GM19438 (cell line): ENCODE measurements at regions not wholly inside any gene's neighbourhood (a gene's known extent, or its start where the extent isn't known, plus 50 kb on each side); places are given as distances from the start of the nearest gene placed in this dataset.

Experiments used
- ATAC-seq: cut with Tn5 transposase; IDR thresholded peaks from one replicate; pipeline ENCODE4 v1.9.1; 2021; ENCODE audit warnings: low read depth; ENCODE audit not compliant: unreplicated experiment

DNA sequence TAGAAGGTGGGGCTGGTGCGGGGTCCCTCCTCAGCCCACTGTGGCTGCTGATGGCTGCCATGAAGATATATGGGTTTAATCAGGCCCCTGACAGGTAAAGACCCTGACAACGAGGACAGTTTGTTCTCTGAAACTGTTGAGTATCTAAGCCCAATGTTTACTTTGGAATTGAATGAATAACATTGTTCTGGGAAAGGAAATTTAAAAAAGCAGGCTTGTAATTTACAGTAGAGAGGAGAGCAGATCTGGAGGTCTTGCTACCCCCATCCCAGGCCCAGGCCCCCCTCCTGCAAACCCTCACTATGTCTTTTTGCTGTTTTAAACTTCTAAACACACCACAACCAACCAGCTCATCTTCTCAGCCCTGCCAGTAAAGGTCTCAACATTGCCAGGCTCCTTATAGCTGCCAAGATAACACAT, 171.3 kb downstream of the CDC5L start:
- no peak for ATAC-seq

DNA sequence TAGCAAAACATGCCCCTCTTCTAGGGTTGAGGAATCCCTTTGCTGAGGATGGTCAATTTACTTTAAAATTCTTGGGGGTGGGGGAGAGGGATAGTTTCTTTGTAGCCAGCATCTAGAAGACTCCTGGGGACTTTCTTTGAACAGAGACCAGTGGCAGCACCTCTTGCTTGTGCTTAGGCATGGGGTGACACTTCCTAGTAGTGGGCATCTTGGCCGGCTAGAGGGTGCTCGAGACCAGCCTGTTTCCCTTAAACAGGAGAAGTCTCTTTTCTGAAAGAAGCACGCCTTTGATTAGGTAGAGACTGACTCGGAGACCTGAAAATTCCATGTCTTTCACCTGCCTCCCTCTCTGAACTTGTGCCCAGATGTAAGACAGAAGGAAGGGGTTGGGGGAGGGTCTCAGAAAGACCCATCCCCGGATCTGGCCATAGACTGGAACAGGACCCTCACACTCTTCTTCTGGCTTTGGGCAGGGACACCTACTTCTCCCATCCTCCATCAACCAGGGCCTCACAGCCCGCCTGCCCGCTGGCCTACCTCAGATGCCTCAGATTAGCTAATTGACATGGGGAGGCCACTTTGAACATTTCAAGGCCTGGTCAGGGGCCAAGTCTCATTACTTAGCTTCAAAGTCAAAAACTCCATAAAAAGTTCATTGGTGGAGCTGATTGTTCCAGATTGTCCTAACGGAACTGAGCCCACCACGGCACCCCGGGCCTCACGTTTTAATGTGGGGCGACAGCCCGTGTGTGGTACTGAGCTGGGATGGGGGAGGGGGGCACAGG, 172.2 kb downstream of the CDC5L start:
- ATAC-seq, result no peak

DNA sequence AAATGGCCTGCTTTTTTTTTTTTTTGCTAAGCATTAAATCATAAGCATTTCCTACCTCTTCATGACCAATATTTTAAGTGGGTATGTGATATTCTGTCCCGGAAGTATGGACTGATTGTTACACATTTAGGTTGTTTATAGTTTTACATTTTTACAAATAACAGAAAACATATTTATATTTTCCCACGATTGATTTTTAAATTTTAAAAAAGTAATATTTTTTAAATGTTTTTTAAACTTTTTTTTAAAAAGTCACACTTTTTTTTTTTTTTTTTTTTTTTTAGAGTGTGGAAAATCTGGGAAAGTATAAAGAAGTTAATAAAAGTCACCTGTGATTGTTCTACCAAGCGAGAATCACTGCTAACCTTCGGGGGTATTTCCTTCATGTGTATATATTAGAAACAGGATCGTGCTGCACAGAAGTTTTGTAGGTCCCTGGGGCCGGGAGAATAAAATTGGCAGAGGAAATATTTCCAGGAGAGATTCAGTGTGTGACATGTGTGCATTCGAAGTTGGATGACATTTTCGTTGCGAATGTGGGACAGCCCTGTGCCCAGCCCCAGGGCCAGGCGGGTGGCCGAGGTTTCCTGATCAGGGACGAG, 173.1 kb downstream of the CDC5L start:
- ATAC-seq, result no peak

DNA sequence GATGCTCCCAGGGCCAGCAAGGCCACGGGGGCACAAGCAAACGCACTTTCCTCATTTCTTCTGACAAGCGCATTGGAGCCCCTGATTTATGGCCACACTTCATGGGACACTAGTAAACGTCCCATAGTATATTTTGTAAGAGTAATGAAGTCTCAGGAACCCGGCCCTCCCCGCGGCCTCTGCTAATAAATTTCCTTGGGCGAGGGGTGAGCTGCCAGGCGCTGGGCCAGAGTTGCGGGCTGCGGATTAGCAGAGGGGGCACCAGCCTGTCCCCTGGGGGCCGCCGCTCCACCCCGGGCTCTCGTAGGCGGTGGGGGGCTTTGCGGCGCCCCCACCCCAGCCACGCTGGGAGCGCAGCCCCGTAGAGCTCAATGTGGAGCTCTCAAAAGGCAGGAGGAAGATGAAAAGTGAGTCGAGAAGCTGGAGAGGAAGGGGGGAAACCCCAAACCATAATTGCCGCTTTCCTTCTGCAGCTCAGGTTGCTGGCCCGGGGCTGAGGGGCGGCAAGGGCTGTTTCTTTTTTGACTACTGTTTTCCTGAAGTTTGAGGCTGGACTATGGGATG, 173.6 kb downstream of the CDC5L start:
- no peak for ATAC-seq

DNA sequence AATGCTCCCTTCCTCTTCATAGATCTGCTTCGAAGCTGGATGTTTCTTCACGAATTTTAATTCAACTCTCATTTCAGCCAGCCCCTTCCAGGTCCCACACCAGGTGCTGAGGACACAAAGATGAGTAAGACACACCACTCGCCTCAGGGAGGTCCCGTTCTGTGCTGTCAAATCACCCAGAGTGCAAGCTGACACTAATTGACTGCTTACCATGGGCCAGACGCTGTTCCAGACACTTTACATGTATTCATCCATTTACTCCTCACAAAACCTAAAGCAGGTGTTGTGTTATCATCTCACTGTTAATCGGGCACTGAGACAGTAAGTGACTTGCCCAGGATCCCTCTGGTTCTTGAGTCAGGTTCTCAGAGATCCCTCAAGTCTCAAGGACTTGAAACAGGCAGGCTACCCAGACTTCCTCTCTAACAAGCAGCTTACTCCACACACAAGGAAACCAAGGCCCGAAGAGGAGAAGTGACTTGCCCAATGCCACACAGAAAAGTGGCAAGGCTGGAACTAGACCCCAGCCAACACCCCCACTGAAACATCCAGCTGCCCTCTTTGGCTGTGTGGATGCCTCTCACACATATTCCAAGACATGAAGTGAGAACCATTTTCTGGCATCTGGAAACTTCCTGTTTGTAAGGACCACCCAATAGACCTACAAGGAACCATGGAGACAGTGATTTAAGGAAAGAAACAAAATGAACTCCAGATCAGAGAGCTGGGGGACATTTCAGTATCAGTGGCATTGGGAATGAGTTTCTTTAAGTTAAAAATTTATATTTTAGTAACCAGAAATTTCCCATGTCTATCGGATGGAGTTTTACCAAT, 174.5 kb downstream of the CDC5L start:
- no peak for ATAC-seq

DNA sequence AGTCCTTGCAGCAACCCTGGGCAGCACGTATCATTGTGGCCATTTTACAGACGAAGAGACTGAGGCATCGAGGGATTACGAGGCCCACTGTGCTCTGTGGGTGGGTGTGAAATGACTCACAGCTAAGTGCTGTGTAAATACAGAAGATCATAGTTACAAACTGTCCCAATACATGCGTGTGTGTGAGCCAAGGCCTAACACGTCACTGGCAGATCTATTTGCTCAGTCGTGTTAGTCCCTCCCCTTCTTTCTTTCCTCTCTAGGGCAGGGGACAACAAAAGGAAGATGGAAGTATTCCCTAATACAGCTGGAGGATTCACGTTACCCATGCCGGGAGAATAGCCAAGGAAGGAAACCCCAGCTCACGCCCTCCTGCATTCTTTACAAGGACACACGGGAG, 175.9 kb downstream of the CDC5L start:
- no peak for ATAC-seq

DNA sequence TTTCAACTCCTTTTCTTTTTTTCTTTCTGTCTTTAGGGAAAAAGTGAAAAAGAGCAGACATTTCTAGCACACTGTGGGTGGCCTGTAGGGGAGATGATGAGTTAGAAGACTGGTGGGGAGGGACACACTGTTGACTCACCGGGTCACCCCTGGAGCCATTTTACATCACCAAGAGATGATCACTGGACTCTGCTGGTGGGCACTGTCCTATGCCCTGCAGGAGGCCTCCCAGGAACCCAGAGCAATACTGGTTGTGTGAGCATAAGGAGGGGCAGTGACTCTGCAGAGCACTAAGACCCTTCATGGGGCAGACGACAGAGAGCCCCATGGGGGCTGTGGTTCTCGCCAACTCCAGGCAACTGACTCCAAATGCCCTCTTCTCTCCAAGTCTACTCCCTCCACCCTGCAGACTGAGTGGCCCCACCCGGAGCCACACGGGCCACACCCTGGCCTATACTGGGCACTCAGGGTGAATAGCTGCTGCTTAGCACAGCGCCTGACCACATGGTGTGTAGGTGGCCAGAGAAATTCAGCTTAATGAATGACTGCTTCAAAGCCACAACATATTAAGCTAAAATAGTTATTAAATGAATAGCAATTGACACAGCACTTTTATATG, 177.5 kb downstream of the CDC5L start:
- ATAC-seq, result no peak

DNA sequence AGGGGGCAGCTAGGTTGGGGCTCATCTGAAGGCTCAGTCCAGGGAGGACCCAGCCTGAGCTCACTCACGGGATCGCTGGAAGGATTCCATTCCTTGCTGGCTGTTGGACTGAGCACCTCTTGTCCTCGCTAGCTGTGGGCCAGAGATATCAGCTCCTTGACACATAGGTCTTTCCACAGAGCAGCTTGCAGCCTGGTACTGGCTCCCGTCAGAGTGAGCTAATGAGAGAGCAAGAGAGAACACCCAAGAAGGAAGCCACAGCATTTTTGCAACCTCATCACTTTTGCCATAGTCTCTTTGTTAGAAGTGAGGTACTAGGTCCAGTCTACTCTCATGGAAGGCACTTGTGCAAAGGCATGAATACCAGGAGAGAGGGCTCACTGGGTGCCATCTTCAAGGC, 179.9 kb downstream of the CDC5L start:
- ATAC-seq, result no peak

DNA sequence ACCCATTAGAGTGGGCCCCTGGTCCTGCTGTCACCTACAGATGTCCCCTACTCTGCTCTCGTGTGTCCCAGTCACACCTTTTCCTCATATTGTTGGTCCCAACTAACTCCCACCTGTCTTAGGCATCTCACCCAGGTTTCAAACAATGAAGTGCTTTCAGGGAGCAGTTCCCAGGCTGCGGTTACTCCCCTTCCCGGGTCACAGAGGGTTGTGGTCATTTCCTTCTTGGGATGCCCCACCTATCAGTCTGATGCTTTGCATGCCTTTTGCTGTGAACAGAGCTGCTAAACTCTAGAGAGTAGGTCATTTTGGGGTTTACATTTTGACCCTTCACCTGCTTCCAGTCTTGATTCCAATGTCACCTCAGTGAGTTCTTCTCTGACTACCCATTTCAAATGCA, 181.6 kb downstream of the CDC5L start:
- ATAC-seq, result no peak

DNA sequence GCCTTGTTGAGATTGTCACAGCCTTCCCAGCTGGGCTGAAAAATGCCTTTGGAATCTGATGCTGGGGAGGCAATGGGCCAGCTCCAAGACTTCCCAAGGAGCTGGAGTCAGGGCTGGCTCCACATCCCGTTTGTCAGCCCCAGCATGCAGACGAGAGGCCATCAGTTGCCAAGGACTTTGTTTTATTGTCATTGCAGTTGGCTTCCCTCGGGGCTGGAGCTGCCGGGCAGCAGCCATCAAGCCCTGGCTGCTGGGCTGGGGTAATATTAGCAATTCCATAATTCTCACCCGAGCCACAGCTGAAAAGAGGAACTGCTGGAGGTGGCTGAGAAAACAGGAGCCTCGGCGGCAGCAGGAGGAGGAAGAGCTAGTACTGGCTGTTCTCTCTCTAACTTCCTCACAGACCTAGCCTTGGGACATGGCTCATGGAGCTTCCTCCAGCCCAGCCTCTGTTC, 182.5 kb downstream of the CDC5L start:
- no peak for ATAC-seq

DNA sequence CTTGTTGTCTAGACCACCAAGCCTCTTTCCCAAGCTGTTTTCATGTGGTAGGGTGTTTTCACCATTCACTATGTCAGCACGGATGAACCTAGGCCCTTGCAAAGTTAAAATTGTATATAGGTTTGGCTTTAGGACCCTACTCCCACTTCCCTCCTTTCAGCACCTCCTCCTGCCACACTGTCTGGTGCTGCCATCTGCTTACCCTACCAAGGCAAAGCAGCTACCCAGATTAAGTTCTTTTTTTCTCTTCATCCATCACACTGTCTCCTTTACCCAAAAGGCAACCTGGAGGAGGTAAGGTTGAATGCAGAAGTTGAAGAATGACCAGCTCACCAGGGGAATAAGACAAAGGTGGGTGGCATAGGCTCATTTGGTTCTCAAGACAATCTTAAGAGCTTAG, 184.0 kb downstream of the CDC5L start:
- ATAC-seq, result no peak

DNA sequence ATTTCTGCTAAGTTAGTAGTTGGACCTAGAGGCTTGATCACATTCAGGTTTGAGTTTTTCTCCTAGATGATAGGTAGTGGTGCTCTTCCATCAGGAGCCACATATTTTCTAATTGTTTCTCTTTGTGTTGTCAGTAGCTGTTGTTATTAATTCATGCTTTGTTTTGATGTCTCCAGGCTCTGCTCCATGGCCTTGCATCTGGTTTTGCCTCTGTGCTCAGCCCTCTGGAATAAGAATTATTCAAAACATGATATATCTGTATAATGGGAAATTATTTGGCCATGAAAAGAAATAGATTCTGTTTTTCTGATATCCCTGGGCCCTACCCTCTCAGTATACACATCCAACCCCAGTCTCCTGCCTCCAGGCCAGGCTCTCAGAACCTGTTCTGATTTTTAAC, 184.8 kb downstream of the CDC5L start:
- ATAC-seq, result no peak

DNA sequence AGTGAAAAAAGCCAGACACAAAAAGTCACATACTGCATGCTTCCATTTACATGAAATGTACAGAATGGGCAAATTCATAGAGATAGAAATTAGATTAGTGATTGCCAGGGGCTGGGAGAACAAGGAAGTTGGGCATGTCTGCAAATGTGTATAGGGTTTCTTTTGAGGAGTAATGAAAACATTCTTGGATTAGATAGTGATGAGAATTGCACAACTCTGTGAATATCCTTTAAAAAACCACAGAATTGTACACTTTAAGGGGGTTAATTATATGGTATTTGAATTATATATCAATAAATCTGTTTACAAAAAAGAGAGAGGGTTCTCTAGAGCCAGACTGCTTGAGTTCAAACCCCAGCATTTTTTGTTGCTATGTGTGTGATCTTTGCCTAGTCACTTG, 188.1 kb downstream of the CDC5L start:
- no peak for ATAC-seq

DNA sequence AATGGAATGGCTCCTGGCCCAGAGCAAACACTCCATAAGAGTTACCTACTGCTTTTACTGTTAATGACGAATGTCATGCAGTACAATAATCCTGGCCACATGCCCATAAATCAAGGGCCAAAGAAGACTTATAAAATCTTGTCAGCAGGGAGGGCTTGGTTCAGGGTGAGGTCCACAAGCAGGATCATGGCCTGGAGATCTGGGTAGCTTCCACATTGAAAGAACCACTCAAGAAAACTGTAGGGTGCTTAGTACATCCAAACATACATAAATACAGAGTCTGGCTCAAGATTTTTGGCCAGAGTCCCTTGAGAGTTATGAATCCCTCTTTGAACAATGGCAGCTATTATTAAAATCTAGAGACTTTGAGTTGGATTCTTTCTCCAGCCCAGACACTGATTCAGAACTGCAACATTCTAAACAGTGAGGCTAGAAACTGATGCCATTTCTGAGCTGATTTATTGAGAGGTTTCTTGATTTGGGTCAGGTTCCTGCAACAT, 188.7 kb downstream of the CDC5L start:
- ATAC-seq, result no peak

DNA sequence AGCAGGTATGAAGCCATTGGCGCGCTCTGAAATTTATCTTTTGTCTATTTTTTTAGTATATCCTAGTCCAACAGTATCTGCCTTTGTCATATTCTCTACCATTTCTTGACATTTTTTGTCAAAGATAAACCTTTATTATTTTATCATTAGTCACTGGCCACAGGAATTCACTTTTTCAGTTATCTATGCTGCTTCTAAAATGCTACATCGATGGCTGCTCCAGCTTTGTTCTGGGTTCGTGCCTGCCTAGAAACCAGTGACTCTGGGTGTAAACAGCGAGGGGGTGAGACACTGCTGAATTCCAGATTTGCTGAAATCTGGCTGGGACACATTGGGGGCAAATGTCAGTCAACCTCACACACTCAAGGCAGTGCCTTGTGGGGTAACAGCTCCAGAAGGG, 193.4 kb downstream of the CDC5L start:
- no peak for ATAC-seq

DNA sequence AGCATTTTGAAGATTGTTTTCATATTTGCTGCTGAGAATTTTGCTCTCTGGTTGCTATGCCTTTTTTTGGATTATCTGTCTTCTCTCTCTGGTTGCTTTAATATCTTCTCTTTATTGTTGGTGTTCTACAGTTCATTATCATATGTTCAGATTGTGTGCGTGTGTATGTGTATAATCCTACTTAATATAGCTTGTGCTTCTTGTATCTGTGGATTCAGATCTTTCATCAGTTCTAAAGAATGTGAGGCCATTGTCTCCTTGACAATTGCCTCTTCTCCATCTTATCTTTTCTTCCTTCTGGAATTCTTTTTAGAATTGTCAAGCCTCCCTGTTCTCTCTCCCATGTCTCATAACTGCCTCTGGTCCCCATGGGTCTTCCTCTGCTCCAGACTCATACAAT, 195.4 kb downstream of the CDC5L start:
- ATAC-seq, result no peak

DNA sequence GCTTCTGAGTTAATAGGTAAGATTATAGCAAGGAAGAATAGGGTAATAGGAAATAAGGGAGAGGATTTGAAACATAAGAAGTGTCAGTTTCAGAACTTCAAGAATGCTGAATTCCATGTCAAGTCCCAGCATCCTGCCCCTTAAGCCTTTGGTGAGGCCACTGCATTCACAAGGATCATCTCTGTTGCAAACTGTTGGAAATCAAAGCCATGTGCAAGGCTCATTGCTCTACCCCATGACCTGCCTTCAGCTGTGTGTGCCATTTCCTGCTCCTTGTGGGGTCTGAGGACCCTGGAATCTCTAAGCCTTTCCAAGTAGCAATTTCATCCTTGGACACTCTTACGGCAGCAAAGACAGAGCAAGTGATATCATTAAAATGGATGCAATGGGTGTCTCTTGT, 203.0 kb downstream of the CDC5L start:
- ATAC-seq, result no peak

DNA sequence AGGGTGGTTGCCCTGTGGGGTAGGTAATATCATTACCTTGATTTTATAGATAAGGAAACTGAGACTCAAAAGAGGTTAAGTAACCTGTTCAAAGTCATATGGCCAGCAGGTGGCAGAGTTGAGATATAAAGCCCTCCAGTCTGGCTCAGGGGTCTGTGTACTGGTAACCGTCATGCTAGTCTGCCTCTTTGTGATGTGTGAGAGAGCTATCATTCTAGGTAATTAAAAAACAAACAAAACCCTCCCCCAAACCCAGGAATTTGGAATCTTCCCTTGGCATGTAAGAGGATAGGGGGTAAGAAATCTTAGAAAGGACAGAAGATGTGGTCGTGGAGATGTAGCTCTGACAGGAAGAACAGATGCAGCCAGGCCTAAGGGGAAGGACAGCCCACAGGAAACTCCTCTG, 206.0 kb downstream of the CDC5L start:
- ATAC-seq, result no peak

DNA sequence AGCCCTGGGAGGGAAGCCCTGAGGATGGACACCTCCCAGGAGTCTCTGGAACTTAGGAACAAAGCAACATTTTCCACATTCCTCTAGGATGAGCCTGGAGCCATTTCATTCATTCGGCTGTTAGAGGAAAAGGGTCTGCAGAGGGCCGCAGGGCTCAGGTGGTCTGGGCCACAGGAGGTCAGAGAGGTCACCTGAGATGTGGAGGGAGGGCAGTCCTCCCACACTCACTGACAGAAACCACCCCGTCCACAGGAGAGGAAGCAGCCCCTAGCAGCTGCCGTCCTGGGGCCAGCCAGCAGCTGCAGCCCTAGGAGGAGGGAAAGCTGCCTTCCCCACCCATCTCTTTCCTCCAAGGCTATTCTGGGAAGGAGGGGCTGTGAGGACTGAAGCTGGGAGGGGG, 207.0 kb downstream of the CDC5L start:
- ATAC-seq, result no peak

DNA sequence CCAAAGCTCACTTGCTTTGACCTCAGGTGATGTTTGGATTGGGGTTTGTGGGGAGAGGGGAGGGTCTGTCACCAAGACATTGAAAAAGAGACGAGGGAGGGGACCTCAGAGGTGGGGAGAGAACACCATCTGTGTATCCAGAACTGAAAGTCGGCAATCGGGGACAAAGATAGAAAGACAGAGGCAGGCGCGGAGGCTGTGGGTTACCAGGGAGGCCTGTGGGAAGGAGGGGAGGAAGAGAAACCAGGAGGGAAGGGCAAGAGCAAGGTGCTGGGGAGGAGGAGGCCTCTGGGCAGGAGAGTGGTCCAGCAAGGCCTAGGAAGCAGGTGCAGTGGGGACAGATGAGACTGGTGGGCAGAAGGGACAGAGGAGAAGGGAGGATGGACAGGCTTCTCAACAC, 211.2 kb downstream of the CDC5L start:
- no peak for ATAC-seq

DNA sequence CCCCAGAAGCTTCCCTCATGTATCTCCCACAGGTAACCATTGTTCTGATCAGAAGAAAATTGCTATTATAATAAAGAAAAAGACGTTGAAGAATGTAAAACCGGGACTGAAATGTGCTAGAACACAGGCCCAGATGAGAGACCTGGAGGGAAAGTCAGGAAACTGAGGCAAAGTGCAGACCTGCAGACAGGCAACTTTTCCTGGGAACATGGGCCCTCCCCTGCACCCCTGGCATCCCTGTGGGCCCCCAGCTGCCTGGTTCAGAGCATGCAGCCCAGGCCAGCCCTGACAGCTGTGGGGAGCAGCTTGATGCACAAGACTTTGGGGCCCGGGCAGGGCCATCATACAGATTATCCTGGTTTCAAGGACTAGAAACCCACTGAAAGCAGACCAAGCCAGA, 212.2 kb downstream of the CDC5L start:
- ATAC-seq, result no peak
